ENCODE measurements at regions not wholly inside any gene's neighbourhood (a gene's known extent, or its start where the extent isn't known, plus 50 kb on each side); places are given as distances from the start of the nearest gene placed in this dataset.

DNA sequence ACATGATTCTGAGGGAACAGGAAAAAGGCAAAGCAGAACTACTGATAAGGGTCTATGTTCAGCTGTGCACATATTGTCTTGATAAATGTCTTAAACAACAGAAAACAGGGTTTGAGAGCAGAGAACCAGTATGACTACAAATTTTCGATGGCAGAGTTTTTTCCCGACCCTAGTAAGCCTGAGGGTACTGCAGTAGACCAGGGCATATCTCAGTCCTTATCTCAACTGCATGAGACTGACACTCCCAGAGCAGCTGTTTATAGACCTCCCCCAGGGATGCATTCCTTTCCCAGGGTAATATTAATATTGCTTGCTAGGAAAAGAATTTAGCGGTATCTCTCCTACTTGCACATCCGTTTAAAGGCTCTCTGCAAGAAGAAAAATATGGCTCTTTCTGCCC, 1176.8 kb upstream of the ADGRB3 start:
- Histone ChIP-seq H3K27ac (ENCODE audit: extremely low read depth, low read depth, low read length) (no peak overlapping the region), H3K4me3 (ENCODE audit: low read depth, low read length) (no peak overlapping the region), H3K36me3 (ENCODE audit: control insufficient read depth in 2 of 2, insufficient read depth in 1 of 2, low read length in 2 of 2) (no peaks in the 10 kb centered on the region), H3K4me1 (ENCODE audit: control insufficient read depth, insufficient read depth, low read length) (no peaks in the 10 kb centered on the region), H3K9me3 (ENCODE audit: control insufficient read depth, insufficient read depth, low read depth, low read length) (no peaks in the 10 kb centered on the region)
- TF ChIP-seq ZBTB48 (tag by site-specific recombination; IDR thresholded peaks at IDR 0.05) (no peak), SETDB1 (IDR thresholded peaks at IDR 0.05; ENCODE audit: insufficient read length, low read length) (peak; percentile 79)
- POLR2A ChIA-PET = no interaction called here
- CTCF ChIA-PET = no interaction called here

- H3K4me1 ChIP-seq (ENCODE audit: control insufficient read depth, insufficient read depth, low read length) = no peaks in the 10 kb centered on the region
- POLR2A ChIA-PET = no interaction called here
- H3K36me3 ChIP-seq (ENCODE audit: control insufficient read depth in 2 of 2, insufficient read depth in 1 of 2, low read length in 2 of 2) = no peaks in the 10 kb centered on the region
- H3K27ac ChIP-seq (ENCODE audit: extremely low read depth, low read depth, low read length) = no peak overlapping the region
- H3K4me3 ChIP-seq (ENCODE audit: low read depth, low read length) = no peak overlapping the region
- H3K9me3 ChIP-seq (ENCODE audit: control insufficient read depth, insufficient read depth, low read depth, low read length) = no peaks in the 10 kb centered on the region
- no peak for TF ChIP-seq ZNF560 (tag by site-specific recombination; IDR thresholded peaks at IDR 0.05; ENCODE audit: borderline replicate concordance)
- TF ChIP-seq ZNF16 (tag by site-specific recombination; IDR thresholded peaks at IDR 0.05; ENCODE audit: low read depth) = no peak
- TF ChIP-seq, protein P1, sequence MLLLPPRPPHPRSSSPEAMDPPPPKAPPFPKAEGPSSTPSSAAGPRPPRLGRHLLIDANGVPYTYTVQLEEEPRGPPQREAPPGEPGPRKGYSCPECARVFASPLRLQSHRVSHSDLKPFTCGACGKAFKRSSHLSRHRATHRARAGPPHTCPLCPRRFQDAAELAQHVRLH (tag by site-specific recombination; IDR thresholded peaks at IDR 0.05) = no peak
- TF ChIP-seq ZNF280C (tag by site-specific recombination; IDR thresholded peaks at IDR 0.05) = no peak
- TF ChIP-seq OVOL3 (tag by site-specific recombination; IDR thresholded peaks at IDR 0.05) = no peak
- no peak for TF ChIP-seq ZNF488 (tag by site-specific recombination; IDR thresholded peaks at IDR 0.05)
- TF ChIP-seq ZBTB10 (tag by site-specific recombination; IDR thresholded peaks at IDR 0.05) = no peak
- TF ChIP-seq ZNF626 (tag by site-specific recombination; IDR thresholded peaks at IDR 0.05) = no peak
- TF ChIP-seq ZFP41 (tag by site-specific recombination; IDR thresholded peaks at IDR 0.05; ENCODE audit: borderline replicate concordance) = no peak
- no peak for TF ChIP-seq ZSCAN18 (tag by site-specific recombination; IDR thresholded peaks at IDR 0.05)
- TF ChIP-seq ZBTB26 (tag by site-specific recombination; optimal IDR thresholded peaks at IDR 0.05) = no peak
- TF ChIP-seq SP2 (tag by site-specific recombination; IDR thresholded peaks at IDR 0.05) = no peak
- TF ChIP-seq PRDM6 (tag by site-specific recombination; IDR thresholded peaks at IDR 0.05) = no peak
- TF ChIP-seq ZNF654 (tag by site-specific recombination; IDR thresholded peaks at IDR 0.05; ENCODE audit: low read depth) = no peak
- no peak for TF ChIP-seq ZBTB21 (tag by site-specific recombination; IDR thresholded peaks at IDR 0.05)
- no peak for TF ChIP-seq ZNF664 (tag by site-specific recombination; IDR thresholded peaks at IDR 0.05)
- CTCF ChIA-PET = no interaction called here
Observed at GRCh38 chr6:67451874-67452273, 1183.2 kb upstream of the ADGRB3 start.

Data from HEK293 (cell line).